NB4 (cell line): ENCODE measurements at regions not wholly inside any gene's neighbourhood (a gene's known extent, or its start where the extent isn't known, plus 50 kb on each side); places are given as distances from the start of the nearest gene placed in this dataset.

Experiments used
- CTCF ChIP-seq: IDR thresholded peaks from one replicate; pipeline ENCODE4 v1.5.1; 2012; ENCODE audit warnings: low read depth, low read length
- MAX ChIP-seq: IDR thresholded peaks from 2 replicates; pipeline ENCODE4 v1.6.1; 2011; ENCODE audit warnings: low read depth, low read length
- POLR2A ChIP-seq: IDR thresholded peaks from 2 replicates; pipeline ENCODE4 v1.6.1; 2011; ENCODE audit warnings: mild to moderate bottlenecking; ENCODE audit not compliant: insufficient read length; ENCODE audit errors: extremely low read depth

GRCh38 chr2:223141606-223142005, 89.6 kb downstream of the KCNE4 start:
- TF ChIP-seq CTCF = no peak
- no peak for TF ChIP-seq POLR2A
- no peak for TF ChIP-seq MAX
